Suprapubic skin (tissue), 4 donors: ENCODE measurements at regions not wholly inside any gene's neighbourhood (a gene's known extent, or its start where the extent isn't known, plus 50 kb on each side); places are given as distances from the start of the nearest gene placed in this dataset.
"Not testable (repeated sequence)": the region's sequence is repeated elsewhere in the genome, so short reads cannot be mapped to it uniquely, and the experiment has no call there.

Experiments
- DNase-seq, 2 donors: peaks; one replicate each; pipeline ENCODE4 v3.0.0-alpha.2; 2019; ENCODE audit warnings: low spot score in 2 of 2
- H3K27ac ChIP-seq: fragments of 200-600 bp; sonication (generic); one replicate; pipeline ENCODE4 v1.5.1; 2019
- H3K27me3 ChIP-seq: fragments of 200-600 bp; sonication (generic); one replicate; pipeline ENCODE4 v1.5.1; 2019
- H3K36me3 ChIP-seq: fragments of 200-600 bp; sonication (generic); one replicate; pipeline ENCODE4 v1.5.1; 2019
- H3K4me1 ChIP-seq: fragments of 200-600 bp; sonication (generic); one replicate; pipeline ENCODE4 v1.5.1; 2019
- H3K4me3 ChIP-seq: fragments of 200-600 bp; sonication (generic); one replicate; pipeline ENCODE4 v1.5.1; 2019; ENCODE audit warnings: mild to moderate bottlenecking
- H3K9me3 ChIP-seq: fragments of 200-600 bp; sonication (generic); one replicate; pipeline ENCODE4 v1.5.1; 2019
- EP300 ChIP-seq: sonication (generic); formaldehyde crosslinking; IDR thresholded peaks from one replicate; pipeline ENCODE4 v1.6.1; 2017; ENCODE audit warnings: antibody characterized with exemption
- POLR2A ChIP-seq, 2 donors: fragments of 450-650 bp; IDR thresholded peaks; one replicate each; pipeline ENCODE4 v1.6.1; 2017; ENCODE audit warnings: antibody characterized with exemption in 2 of 2, mild to moderate bottlenecking in 2 of 2, moderate library complexity in 2 of 2
- POLR2AphosphoS5 ChIP-seq, 3 donors: sonication (generic); formaldehyde crosslinking; IDR thresholded peaks; one replicate each; pipeline ENCODE4 v1.6.1; 2017; ENCODE audit warnings: antibody characterized with exemption in 3 of 3
- WGBS: methylation state at CpG from one replicate; pipeline ENCODE4 v1.1.5; 2018; 5-methylcytosine and 5-hydroxymethylcytosine counted together
- TF ChIP-seq, protein P1 (sequence below), 2 donors: fragments of 200-600 bp in 1 of 2; fragments of 450-650 bp in 1 of 2; sonication (generic) in 1 of 2; IDR thresholded peaks; one replicate each; pipeline ENCODE4 v1.5.1; 2016 to 2019; ENCODE audit warnings: antibody characterized with exemption in 2 of 2, mild to moderate bottlenecking in 1 of 2, moderate library complexity in 1 of 2

DNA sequence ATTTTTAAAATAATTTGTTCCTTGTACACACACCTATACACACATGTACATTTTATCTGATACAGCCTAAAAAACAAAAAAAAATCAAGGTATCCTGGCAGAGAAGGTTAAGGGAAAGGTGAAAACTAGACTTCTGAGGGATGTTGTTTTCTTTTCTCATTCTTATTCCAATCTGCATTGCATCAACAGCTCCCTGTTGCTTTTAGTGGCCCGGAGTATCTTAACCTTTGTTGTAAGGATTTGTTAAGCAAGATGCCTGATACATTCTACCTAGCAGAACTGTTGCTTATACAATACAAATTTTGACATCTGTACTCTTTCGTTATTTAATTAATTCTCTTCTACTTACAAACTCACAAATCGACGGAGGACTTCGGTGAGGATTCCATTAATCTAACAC is 167.4 kb downstream of the GNAI1 start:
- DNase-seq, result no peak
- TF ChIP-seq POLR2AphosphoS5 (IDR thresholded peaks at IDR 0.05), result no peak
- TF ChIP-seq POLR2A (IDR thresholded peaks at IDR 0.05), result no peak
- no peak for TF ChIP-seq EP300
- TF ChIP-seq, protein P1, sequence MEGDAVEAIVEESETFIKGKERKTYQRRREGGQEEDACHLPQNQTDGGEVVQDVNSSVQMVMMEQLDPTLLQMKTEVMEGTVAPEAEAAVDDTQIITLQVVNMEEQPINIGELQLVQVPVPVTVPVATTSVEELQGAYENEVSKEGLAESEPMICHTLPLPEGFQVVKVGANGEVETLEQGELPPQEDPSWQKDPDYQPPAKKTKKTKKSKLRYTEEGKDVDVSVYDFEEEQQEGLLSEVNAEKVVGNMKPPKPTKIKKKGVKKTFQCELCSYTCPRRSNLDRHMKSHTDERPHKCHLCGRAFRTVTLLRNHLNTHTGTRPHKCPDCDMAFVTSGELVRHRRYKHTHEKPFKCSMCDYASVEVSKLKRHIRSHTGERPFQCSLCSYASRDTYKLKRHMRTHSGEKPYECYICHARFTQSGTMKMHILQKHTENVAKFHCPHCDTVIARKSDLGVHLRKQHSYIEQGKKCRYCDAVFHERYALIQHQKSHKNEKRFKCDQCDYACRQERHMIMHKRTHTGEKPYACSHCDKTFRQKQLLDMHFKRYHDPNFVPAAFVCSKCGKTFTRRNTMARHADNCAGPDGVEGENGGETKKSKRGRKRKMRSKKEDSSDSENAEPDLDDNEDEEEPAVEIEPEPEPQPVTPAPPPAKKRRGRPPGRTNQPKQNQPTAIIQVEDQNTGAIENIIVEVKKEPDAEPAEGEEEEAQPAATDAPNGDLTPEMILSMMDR (IDR thresholded peaks at IDR 0.05), result no peak
- peaks cover 2% of the 10 kb centered on the region for H3K4me1 ChIP-seq
- no peaks in the 10 kb centered on the region for H3K36me3 ChIP-seq
- no peak overlapping the region for H3K4me3 ChIP-seq
- H3K27ac ChIP-seq, result no peak overlapping the region
- 84% methylated on average over 5 of the region's 5 CpGs for WGBS
- no peaks in the 10 kb centered on the region for H3K27me3 ChIP-seq
- H3K9me3 ChIP-seq, result no peaks in the 10 kb centered on the region

DNA sequence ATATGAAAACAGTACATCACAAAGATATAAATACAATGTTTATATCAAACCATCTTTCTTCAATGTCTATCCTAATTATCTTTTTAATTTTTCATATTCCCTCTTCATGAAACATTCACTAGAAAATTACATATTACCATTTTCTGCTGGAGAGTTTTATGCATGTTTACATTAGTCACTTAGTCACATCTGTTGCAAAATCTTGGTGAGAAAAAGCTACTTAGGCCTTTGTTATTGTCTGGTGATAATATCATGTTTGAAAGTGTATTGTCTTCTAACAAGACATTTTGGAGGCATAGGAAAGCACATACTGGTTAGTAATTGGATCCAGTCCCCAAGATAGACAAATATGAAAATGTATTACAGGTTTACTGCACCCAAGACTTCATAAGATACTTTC is 163.6 kb downstream of the GNAI1 start:
- TF ChIP-seq, protein P1 (IDR thresholded peaks at IDR 0.05), result no peak
- no peak for TF ChIP-seq POLR2A (IDR thresholded peaks at IDR 0.05)
- TF ChIP-seq EP300, result no peak
- no peak for TF ChIP-seq POLR2AphosphoS5 (IDR thresholded peaks at IDR 0.05)
- H3K4me1 ChIP-seq, result no peaks in the 10 kb centered on the region
- H3K27ac ChIP-seq, result no peak overlapping the region
- H3K4me3 ChIP-seq, result no peak overlapping the region
- H3K27me3 ChIP-seq, result no peaks in the 10 kb centered on the region
- H3K9me3 ChIP-seq, result no peaks in the 10 kb centered on the region
- no peak for DNase-seq
- H3K36me3 ChIP-seq, result no peaks in the 10 kb centered on the region

DNA sequence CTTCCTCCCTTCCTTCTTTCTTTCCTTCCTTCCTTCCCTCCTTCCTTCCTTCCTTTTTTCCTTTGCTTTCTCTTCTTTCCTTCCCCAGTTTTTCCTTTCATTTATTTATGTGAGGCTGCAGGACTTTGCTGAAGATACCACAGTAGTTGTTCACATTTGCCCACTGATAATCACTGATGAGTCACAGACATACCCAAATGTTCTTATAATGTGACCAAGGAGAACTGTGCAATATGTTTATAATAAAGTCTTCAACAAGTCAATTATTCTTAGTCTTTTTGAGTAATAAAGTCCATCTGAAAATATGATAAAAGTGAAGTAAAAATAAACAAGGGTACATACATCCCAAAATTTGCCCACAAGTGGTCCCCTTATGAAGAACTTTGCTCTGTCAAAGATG is 159.7 kb downstream of the GNAI1 start:
- Histone ChIP-seq H3K27ac (no peak overlapping the region), H3K4me1 (no peaks in the 10 kb centered on the region), H3K36me3 (no peaks in the 10 kb centered on the region), H3K27me3 (no peaks in the 10 kb centered on the region), H3K9me3 (no peaks in the 10 kb centered on the region), H3K4me3 (no peak overlapping the region)
- no peak for TF ChIP-seq POLR2AphosphoS5 (IDR thresholded peaks at IDR 0.05)
- TF ChIP-seq EP300, result no peak
- TF ChIP-seq POLR2A (IDR thresholded peaks at IDR 0.05), result no peak
- TF ChIP-seq, protein P1 (IDR thresholded peaks at IDR 0.05), result no peak
- no peak for DNase-seq

DNA sequence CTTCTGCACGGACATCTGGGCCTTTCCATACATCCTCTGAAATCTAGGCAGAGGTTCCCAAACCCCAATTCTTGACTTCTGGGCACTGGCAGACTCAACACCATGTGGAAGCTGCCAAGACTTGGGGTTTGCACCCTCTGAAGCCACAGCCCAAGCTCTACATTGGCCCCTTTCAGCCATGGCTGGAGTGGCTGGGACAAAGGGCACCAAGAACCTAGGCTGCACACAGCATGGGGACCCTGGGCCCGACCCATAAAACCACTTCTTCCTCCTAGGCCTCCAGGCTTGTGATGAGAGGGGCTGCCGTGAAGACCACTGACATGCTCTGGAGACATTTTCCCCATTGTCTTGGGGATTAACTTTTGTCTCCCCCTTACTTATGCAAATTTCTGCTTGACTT is 158.0 kb downstream of the GNAI1 start:
- H3K27ac ChIP-seq, H3K27me3 ChIP-seq, H3K36me3 ChIP-seq, DNase-seq, H3K9me3 ChIP-seq, H3K4me3 ChIP-seq, H3K4me1 ChIP-seq: not testable (repeated sequence)
- WGBS, result 95% methylated on average over 3 of the region's 3 CpGs

DNA sequence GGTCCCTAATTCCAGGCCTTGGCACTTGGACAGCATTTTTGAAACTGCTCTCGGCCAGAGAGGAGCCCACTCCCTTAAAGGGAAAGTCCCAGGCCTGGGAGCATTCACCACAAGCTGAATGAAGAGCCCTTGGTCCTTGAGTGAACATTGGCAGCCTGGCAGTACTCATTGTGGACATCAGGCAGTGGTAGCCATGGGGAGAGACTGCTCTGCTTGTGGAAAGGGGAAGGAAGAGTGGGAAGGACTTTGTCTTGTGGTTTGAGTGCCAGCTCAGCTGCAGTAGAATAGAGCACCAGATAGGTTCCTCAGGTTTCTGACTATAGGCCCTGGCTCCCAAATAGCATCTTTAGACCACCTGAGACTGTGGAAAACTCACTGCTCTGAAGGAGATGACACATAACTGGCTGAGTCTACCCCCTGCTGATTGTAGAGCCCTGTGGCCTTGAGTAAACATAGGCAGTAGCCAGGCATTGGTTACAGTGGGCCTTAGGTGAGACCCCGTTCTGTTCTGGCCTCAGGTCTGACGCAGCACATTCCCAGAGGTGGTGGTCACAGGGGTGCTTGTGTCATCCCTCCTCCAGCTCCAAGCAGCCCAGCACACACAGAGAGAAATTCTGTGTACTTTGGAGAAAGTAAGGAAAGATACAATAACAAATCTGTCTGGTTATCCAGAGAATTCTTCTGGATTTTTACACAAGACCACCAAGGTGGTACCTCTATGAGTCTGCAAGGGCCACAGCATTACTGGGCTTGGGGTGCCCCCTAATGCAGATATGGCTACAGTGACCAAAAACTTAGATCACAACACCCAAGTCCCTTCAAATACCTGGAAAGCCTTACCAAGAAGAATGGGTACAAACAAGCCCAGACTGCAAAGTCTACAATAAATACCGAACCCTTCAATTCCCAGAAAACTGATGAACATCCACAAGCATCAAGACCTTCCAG is 153.8 kb downstream of the GNAI1 start:
- TF ChIP-seq, protein P1 (IDR thresholded peaks at IDR 0.05), result no peak
- H3K4me3 ChIP-seq, result no peak overlapping the region

More for the DNA sequence above, 153.8 kb downstream of the GNAI1 start:
- no peaks in the 10 kb centered on the region for H3K9me3 ChIP-seq
- no peak overlapping the region for H3K27ac ChIP-seq
- DNase-seq, result no peak
- H3K4me1 ChIP-seq, result no peaks in the 10 kb centered on the region
- no peaks in the 10 kb centered on the region for H3K36me3 ChIP-seq
- no peaks in the 10 kb centered on the region for H3K27me3 ChIP-seq
- WGBS, result 76% methylated on average over 4 of the region's 4 CpGs
